ENCODE measurements at regions not wholly inside any gene's neighbourhood (a gene's known extent, or its start where the extent isn't known, plus 50 kb on each side); places are given as distances from the start of the nearest gene placed in this dataset.
"Not testable (repeated sequence)": the region's sequence is repeated elsewhere in the genome, so short reads cannot be mapped to it uniquely, and the experiment has no call there.

- Histone ChIP-seq H3K9me3 (no peaks in the 10 kb centered on the region), H3K36me3 (no peaks in the 10 kb centered on the region), H3K27me3 (no peaks in the 10 kb centered on the region), H3K4me1 (no peaks in the 10 kb centered on the region), H3K4me3 (no peak overlapping the region), H3K27ac (no peak overlapping the region)
- TF ChIP-seq EP300 (IDR thresholded peaks at IDR 0.05; ENCODE audit: low read depth), result no peak
- TF ChIP-seq POLR2AphosphoS5 (IDR thresholded peaks at IDR 0.05), result no peak
- TF ChIP-seq POLR2A (IDR thresholded peaks at IDR 0.05), result no peak
- TF ChIP-seq CTCF (IDR thresholded peaks at IDR 0.05), result no peak
- WGBS, 2 donors (ENCODE audit: low coverage in 1 of 2), result 79 to 82% methylated on average over 6 of the region's 6 CpGs
- in situ Hi-C loops (cut with MboI; ENCODE audit: low pct_ligation_motif_present in 1 of 4, low pct_unique_long_range_greater_than_20kb in 1 of 4, low sequenced_read_pairs in 3 of 4), result no loop called here
- intact Hi-C loops (cut with DNase I; ENCODE audit: low total_unique reads), result no loop called here
- DNase-seq, result no peak
Measured at GRCh38 chr2:236783417-236784020, 213.9 kb downstream of the ACKR3 start.

- intact Hi-C loops (cut with DNase I; ENCODE audit: low total_unique reads), result no loop called here
- Histone ChIP-seq H3K27ac (no peak overlapping the region), H3K9me3 (no peaks in the 10 kb centered on the region), H3K27me3 (no peaks in the 10 kb centered on the region), H3K4me3 (no peak overlapping the region), H3K4me1 (no peaks in the 10 kb centered on the region), H3K36me3 (no peaks in the 10 kb centered on the region)
- in situ Hi-C loops (cut with MboI; ENCODE audit: low pct_ligation_motif_present in 1 of 4, low pct_unique_long_range_greater_than_20kb in 1 of 4, low sequenced_read_pairs in 3 of 4), result no loop called here
- TF ChIP-seq CTCF (IDR thresholded peaks at IDR 0.05) (no peak), POLR2A (IDR thresholded peaks at IDR 0.05) (no peak), EP300 (IDR thresholded peaks at IDR 0.05; ENCODE audit: low read depth) (no peak), POLR2AphosphoS5 (IDR thresholded peaks at IDR 0.05) (no peak)
- WGBS, 2 donors (ENCODE audit: low coverage in 1 of 2), result 59 to 81% methylated on average over 5 to 6 of the region's 6 CpGs
- no peak for DNase-seq
Measured at GRCh38 chr2:236785611-236786057, 216.0 kb downstream of the ACKR3 start.

GRCh38 chr2:236786751-236787150, 217.1 kb downstream of the ACKR3 start:
- 83% methylated on average over 4 of the region's 4 CpGs; no CpG with 5 or more reads in 1 of the 2 donors for WGBS, 2 donors (ENCODE audit: low coverage in 1 of 2)
- intact Hi-C loops (cut with DNase I; ENCODE audit: low total_unique reads), result no loop called here

GRCh38 chr2:236787376-236787775, 217.8 kb downstream of the ACKR3 start:
- DNase-seq; H3K4me1 ChIP-seq; H3K36me3 ChIP-seq; H3K27me3 ChIP-seq; intact Hi-C loops (cut with DNase I; ENCODE audit: low total_unique reads); in situ Hi-C loops (cut with MboI; ENCODE audit: low pct_ligation_motif_present in 1 of 4, low pct_unique_long_range_greater_than_20kb in 1 of 4, low sequenced_read_pairs in 3 of 4); H3K27ac ChIP-seq; H3K9me3 ChIP-seq; H3K4me3 ChIP-seq: not testable (repeated sequence)
- 60 to 76% methylated on average over 4 to 5 of the region's 5 CpGs for WGBS, 2 donors (ENCODE audit: low coverage in 1 of 2)

More at GRCh38 chr2:236786751-236787150, 217.1 kb downstream of the ACKR3 start:
- in situ Hi-C loops (cut with MboI; ENCODE audit: low pct_ligation_motif_present in 1 of 4, low pct_unique_long_range_greater_than_20kb in 1 of 4, low sequenced_read_pairs in 3 of 4), result no loop called here
- Histone ChIP-seq H3K36me3 (no peaks in the 10 kb centered on the region), H3K4me3 (no peak overlapping the region), H3K9me3 (no peaks in the 10 kb centered on the region), H3K27ac (no peak overlapping the region), H3K4me1 (no peaks in the 10 kb centered on the region), H3K27me3 (no peaks in the 10 kb centered on the region)
- TF ChIP-seq CTCF (IDR thresholded peaks at IDR 0.05) (no peak), POLR2AphosphoS5 (IDR thresholded peaks at IDR 0.05) (no peak), POLR2A (IDR thresholded peaks at IDR 0.05) (no peak), EP300 (IDR thresholded peaks at IDR 0.05; ENCODE audit: low read depth) (no peak)
- DNase-seq, result no peak

- TF ChIP-seq POLR2AphosphoS5 (IDR thresholded peaks at IDR 0.05) (no peak), EP300 (IDR thresholded peaks at IDR 0.05; ENCODE audit: low read depth) (no peak), POLR2A (IDR thresholded peaks at IDR 0.05) (no peak), CTCF (IDR thresholded peaks at IDR 0.05) (no peak)
- no peaks in the 10 kb centered on the region for H3K27me3 ChIP-seq
- H3K4me1 ChIP-seq, result no peaks in the 10 kb centered on the region
- H3K27ac ChIP-seq, result peak overlapping the region in 2 of 4 donors; percentile 2 to 23
- H3K9me3 ChIP-seq, result no peaks in the 10 kb centered on the region
- H3K4me3 ChIP-seq, result no peak overlapping the region
- WGBS, 2 donors (ENCODE audit: low coverage in 1 of 2), result 66 to 67% methylated on average over 6 to 7 of the region's 7 CpGs
- no peak for DNase-seq
- no peaks in the 10 kb centered on the region for H3K36me3 ChIP-seq
- intact Hi-C loops (cut with DNase I; ENCODE audit: low total_unique reads) (no loop called here), in situ Hi-C loops (cut with MboI; ENCODE audit: low pct_ligation_motif_present in 1 of 4, low pct_unique_long_range_greater_than_20kb in 1 of 4, low sequenced_read_pairs in 3 of 4) (no loop called here)
Measured at GRCh38 chr2:236787885-236788284, 218.3 kb downstream of the ACKR3 start.
